ENCODE measurements at regions not wholly inside any gene's neighbourhood (a gene's known extent, or its start where the extent isn't known, plus 50 kb on each side); places are given as distances from the start of the nearest gene placed in this dataset.

GRCh38 chr1:4269330-4269729 is 369.3 kb upstream of the C1orf174 start:
- WGBS, 2 experiments (ENCODE audit: extremely low coverage in 2 of 2, insufficient read length in 1 of 2) = 10% methylated on average over 6 of the region's 7 CpGs; no CpG with 5 or more reads in 1 of the 2 experiments
- dilution Hi-C loops (cut with HindIII; ENCODE audit: low sequenced_read_pairs, unreplicated experiment) (no loop called here), in situ Hi-C loops (cut with MboI; ENCODE audit: low sequenced_read_pairs) (no loop called here), intact Hi-C loops (cut with micrococcal nuclease) (no loop called here)
- Histone ChIP-seq H2BK5ac (ENCODE audit: low read depth, low read length, poor library complexity, severe bottlenecking) (no peak overlapping the region), H3K9me1 (ENCODE audit: insufficient read depth, low read length) (no peaks in the 10 kb centered on the region), H2AK5ac (ENCODE audit: low read depth, low read length) (no peak overlapping the region), H3K9me3 (ENCODE audit: control insufficient read depth, insufficient read depth, low read length) (peaks cover 38% of the 10 kb centered on the region), H4K91ac (ENCODE audit: insufficient read depth, low read depth, low read length) (no peak overlapping the region), H3K14ac (replicated peaks; ENCODE audit: low read depth, low read length) (no peak overlapping the region), H2BK120ac (ENCODE audit: low read depth, low read length) (no peak overlapping the region), H3K79me1 (ENCODE audit: low read depth in 1 of 2, low read length in 2 of 2) (no peaks in the 10 kb centered on the region), H2AK9ac (replicated peaks; ENCODE audit: low read depth, low read length, poor library complexity) (no peak overlapping the region), H4K5ac (ENCODE audit: low read depth, low read length) (no peak overlapping the region), H4K20me1 (ENCODE audit: insufficient read depth, low read length) (no peaks in the 10 kb centered on the region), H3K4ac (ENCODE audit: low read depth, low read length) (no peak overlapping the region), H2BK15ac (ENCODE audit: low read depth, low read length) (no peak overlapping the region), H3K56ac (ENCODE audit: extremely low read depth, insufficient read depth, low read length) (no peak overlapping the region), H3K23ac (ENCODE audit: low read depth, low read length) (no peak overlapping the region), H4K8ac (ENCODE audit: low read depth in 2 of 2, low read length in 2 of 2) (no peak overlapping the region), H2BK20ac (ENCODE audit: low read depth, low read length) (no peak overlapping the region), H3K4me3 (ENCODE audit: insufficient read depth, low read depth, low read length) (no peak overlapping the region), H2AFZ (replicated peaks; ENCODE audit: low read length, poor library complexity) (no peak overlapping the region), H3K27ac (ENCODE audit: insufficient read depth, low read length) (no peak overlapping the region), H3K27me3 (ENCODE audit: control insufficient read depth, insufficient read depth, low read length) (no peaks in the 10 kb centered on the region), H3K36me3 (ENCODE audit: control insufficient read depth, insufficient read depth, low read length) (no peaks in the 10 kb centered on the region), H3K9ac (ENCODE audit: low read depth, low read length) (no peak overlapping the region), H3K4me1 (ENCODE audit: control insufficient read depth, insufficient read depth, low read length) (no peaks in the 10 kb centered on the region), H3K18ac (ENCODE audit: low read depth, low read length) (no peak overlapping the region), H3K4me2 (ENCODE audit: low read depth, low read length) (no peak overlapping the region)
- ChIA-PET POLR2A (ENCODE audit: unreplicated experiment) (no interaction called here), CTCF (no interaction called here)
- TF ChIP-seq MXI1 (IDR thresholded peaks at IDR 0.05; ENCODE audit: borderline replicate concordance, low read depth, low read length) (no peak), POLR2A (IDR thresholded peaks at IDR 0.05; ENCODE audit: low read depth, low read length) (no peak), ELK1 (IDR thresholded peaks at IDR 0.05; ENCODE audit: borderline replicate concordance, low read depth, low read length) (no peak)
- BruUV-seq (replicated peaks) = no TSS peak
- DNase-seq (no peak), ATAC-seq (ENCODE audit: low read depth) (no peak)
